ENCODE measurements at regions not wholly inside any gene's neighbourhood (a gene's known extent, or its start where the extent isn't known, plus 50 kb on each side); places are given as distances from the start of the nearest gene placed in this dataset.

- DNase-seq, result no peak
Observed at GRCh38 chr3:155029941-155030340, 50.2 kb upstream of the MME start.

- DNase-seq, result no peak
Observed at GRCh38 chr3:155026999-155027591, 53.0 kb upstream of the MME start.

- DNase-seq, result no peak
Observed at GRCh38 chr3:155024006-155024638, 56.0 kb upstream of the MME start.

DNA sequence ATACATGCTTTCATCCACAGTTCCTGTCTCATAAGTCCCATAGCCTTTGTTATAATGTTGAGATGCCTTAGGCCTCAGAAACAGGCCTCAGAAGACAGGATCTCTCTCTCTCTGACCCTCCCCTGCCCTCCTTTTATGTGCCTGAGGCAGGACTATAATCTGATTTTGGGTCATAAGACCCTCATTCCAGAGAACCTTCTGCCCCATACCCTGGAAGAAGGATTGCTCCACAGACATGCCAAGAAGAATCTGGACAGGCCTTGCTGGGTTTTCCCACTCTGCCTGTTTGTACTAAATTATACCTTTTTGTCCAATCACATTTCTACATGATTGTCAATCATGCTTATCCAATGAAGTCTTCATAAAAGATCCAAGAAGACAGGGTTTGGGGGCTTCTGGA is 57.2 kb upstream of the MME start:
- DNase-seq, result no peak

GRCh38 chr3:155019575-155019974 is 60.5 kb upstream of the MME start:
- DNase-seq, result no peak

DNA sequence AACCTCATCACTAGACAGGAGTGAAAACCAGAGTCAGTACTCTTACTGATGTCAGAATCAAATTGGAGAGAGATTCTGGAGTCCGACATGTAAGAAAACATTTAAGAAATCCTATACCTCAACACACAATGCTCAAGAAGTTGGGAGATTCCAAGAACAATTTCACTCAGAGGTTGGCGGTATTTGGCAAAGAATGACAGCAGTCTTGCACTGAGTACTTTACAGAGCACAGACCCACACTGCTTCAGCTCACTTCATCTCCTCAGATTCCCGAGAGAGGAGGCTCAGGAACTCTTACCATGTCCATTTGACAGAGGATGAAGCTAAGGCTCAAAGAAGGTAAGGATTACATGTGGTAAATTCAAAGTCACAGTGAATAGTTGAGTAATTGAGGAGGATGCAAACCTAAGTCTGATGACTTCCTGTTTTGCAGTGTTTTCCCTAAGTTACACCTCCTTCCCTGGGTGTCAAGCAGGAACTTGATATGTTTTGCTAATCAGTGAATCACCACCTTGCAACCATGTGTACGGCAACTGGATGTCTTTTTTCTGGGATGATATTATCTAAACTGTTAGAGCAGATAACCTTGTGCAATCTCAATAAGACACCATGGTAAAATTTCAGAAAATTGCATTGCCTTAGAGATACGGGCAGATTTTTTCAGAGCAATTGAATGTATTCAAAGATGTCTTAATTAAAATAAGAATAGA is 61.3 kb upstream of the MME start:
- DNase-seq, result no peak

DNA sequence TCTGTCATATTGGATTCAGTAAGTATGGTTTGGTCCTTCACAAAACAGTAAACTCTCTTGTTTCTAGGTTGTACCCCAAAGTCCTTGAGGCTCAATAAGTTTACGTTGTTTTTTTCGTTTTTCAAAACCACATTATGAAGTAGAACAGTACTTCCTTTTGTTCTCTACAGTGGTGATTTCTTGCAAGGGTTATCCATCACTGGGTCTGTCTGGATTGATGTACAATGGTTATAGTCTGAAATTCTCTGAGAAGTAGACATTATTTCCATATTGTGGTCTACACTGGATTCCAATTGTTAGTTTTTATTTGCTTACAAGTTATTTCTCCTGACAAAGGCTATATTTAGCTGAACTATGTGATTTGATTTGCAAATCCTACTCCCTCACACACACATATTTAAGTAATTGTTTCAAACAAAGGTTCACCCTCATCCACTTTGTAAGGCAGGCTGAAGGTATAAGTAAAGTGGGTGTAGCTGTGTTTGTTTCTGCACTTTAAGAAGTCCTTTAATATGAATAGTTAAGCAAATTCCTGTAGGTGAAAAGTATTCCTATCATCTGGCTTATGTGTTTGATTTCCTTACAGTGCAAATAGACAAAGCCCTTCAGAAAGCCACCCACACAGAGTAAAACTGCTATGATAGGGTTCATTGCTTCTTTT is 64.2 kb upstream of the MME start:
- no peak for DNase-seq

GRCh38 chr3:155014953-155015352 is 65.2 kb upstream of the MME start:
- no peak for DNase-seq

- DNase-seq, result no peak
Observed at GRCh38 chr3:155013427-155013826, 66.7 kb upstream of the MME start.

DNA sequence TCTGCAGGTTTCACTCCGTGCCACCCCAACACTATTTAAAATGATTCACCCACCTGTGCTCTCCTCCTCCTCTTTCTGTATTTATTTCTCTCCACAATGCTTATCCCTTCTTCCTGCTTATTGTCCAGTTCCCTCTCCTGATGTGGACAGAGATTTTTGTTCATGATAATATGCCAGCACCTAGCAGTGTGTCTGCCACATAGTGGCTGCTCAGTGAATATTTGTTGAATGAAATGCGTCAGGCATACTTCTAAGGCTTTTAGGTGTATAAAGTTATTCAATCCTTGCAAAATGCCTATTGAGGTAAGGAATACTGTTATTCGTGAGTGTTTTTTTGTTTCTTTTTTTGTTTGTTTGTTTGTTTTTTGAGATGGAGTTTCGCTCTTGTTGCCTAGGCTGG is 67.5 kb upstream of the MME start:
- DNase-seq, result no peak

DNA sequence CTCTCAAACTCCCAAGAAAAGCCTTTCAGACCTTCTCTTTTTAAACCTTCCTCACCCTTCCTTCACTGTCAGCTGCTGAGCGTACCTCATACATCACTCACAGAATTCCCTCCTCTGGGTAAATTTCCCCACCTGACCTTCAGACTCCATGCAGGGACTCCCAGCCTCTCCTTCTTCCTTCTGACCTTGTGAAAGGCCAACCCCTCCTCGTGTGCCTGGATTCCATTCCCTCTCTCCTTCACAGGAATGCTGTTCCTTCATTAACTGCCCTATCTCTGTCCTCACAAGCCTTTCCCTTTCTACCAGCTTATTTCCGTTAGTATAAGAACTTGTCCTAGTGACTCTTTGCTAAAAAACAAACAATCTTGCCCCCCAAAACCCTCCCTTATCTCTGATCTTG is 69.7 kb upstream of the MME start:
- DNase-seq, result no peak

GRCh38 chr3:155009217-155009616 is 70.9 kb upstream of the MME start:
- DNase-seq, result no peak

GRCh38 chr3:155007729-155008128 is 72.4 kb upstream of the MME start:
- peak; percentile 48 for DNase-seq

GRCh38 chr3:155001289-155002010 is 78.7 kb upstream of the MME start:
- no peak for DNase-seq

DNA sequence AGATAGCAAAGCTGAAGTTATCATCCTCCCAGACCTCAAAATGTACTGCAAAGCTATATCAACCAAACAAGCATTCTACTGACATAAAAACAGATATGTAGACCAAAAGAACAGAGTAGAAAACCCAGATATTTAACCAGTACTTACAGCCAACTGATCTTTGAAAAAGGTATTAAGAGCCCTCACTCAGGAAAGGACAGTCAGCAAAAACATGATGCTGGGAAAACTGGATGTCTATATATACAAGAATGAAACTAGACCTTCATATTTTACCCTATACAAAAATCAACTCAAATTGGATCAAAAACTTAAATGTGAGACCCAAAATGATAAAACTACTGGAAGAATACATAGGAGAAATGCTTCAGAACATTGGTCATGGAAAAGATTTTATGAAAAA is 87.5 kb upstream of the MME start:
- no peak for DNase-seq

DNA sequence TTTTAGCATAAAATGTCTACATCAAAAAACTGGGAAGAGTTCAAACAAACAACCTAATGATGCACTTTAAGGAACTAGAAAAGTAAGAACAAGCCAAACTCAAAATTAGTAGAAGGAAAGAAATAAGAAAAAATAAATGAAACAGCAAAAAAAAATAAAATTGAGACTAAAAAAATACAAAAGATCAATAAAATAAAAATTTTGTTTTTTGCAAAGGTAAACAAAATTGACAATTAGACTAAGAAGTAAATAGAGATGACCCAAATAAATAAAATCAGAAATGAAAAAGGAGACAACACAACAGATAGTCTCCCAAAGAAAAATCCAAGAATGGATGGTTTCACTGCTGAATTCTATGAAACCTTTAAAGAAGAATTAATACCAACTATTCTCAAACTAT is 89.6 kb upstream of the MME start:
- DNase-seq, result no peak

GRCh38 chr3:154987846-154988245 is 92.3 kb upstream of the MME start:
- no peak for DNase-seq

DNA sequence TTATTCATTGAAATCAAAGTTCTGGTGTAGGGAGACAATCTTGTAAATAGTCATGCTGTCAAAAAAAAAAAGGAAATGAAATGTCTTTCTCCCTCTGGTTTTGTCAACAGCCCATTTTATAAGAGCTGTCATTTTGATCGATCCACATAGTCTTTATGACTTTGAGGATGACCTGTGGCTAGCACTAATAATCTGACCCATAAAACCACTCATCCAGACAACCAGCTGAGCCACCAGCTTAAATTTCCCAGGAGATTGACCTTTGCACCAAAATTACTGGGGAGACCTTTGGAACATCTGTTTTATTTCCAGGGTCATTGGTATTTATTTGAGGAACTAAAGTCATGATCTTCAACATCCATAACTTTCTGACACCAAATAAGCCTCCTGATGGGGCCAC is 98.5 kb upstream of the MME start:
- DNase-seq, result no peak

DNA sequence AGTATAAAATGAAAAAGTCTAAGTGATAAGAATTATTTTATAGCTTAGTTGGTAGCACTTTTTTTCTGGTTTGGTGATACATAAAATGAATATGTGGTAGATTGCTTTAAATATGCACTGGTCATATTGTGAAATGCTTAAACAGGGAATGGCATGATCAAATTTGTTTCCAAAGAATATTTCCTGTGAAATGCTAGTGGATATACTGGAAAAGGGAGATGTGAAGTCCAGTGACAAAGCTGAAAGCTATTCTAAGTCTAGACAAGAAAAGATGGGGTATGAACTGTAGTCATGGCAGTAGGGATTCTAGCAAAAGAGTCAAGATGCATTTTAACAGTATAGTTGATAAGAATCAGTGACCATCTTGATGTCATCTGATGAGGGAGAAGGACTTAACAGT is 98.9 kb upstream of the MME start:
- no peak for DNase-seq

DNA sequence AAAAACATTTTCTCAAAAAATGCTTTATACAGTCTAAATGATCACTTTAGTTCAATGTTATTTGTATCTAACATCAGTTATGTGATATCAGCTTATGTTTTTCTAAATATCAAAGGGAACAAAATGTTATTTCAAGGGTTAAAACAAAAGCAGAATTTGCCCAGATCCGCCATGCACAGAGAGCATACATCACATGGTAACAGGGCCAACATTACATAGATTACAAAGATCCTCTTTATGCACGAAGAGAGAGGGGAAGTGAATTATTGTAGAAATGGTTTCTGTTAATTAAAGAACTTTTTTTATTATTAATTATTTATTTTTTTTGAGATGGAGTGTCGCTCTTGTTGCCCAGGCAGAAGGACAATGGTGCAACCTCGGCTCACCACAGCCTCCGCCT is 100.8 kb upstream of the MME start:
- no peak for DNase-seq

- DNase-seq, result no peak
Observed at GRCh38 chr3:154977666-154978065, 102.5 kb upstream of the MME start.

GRCh38 chr3:154976072-154976983 is 103.8 kb upstream of the MME start:
- no peak for DNase-seq
